H9 (cell line): ENCODE measurements at regions not wholly inside any gene's neighbourhood (a gene's known extent, or its start where the extent isn't known, plus 50 kb on each side); places are given as distances from the start of the nearest gene placed in this dataset.

Experiments
- DNase-seq: peaks from one replicate; pipeline ENCODE4 v3.0.0-alpha.2; 2017
- H2AFZ ChIP-seq: one replicate; pipeline ENCODE4 v1.6.1; 2013; ENCODE audit warnings: mild to moderate bottlenecking, low read length, control low read depth, moderate library complexity
- H2AK5ac ChIP-seq: 2 replicates; pipeline ENCODE4 v1.6.1; 2013; ENCODE audit warnings: low read length, control low read depth, mixed read lengths; ENCODE audit not compliant: insufficient read length
- H2BK120ac ChIP-seq: one replicate; pipeline ENCODE4 v1.6.1; 2013; ENCODE audit warnings: low read depth, mild to moderate bottlenecking, low read length, control low read depth, inconsistent platforms; ENCODE audit not compliant: poor library complexity, severe bottlenecking
- H2BK12ac ChIP-seq: 2 replicates; pipeline ENCODE4 v1.6.1; 2013; ENCODE audit warnings: low read length, control low read depth, mixed read lengths, low read depth; ENCODE audit not compliant: insufficient read length
- H2BK15ac ChIP-seq: 2 replicates; pipeline ENCODE4 v1.6.1; 2013; ENCODE audit warnings: low read depth, low read length, control low read depth
- H2BK20ac ChIP-seq: one replicate; pipeline ENCODE4 v1.6.1; 2013; ENCODE audit warnings: low read depth, mild to moderate bottlenecking, low read length, control low read depth, inconsistent platforms; ENCODE audit not compliant: poor library complexity, severe bottlenecking
- H2BK5ac ChIP-seq: 2 replicates; pipeline ENCODE4 v1.6.1; 2013; ENCODE audit warnings: low read length, control low read depth, mixed read lengths; ENCODE audit not compliant: insufficient read length
- H3K14ac ChIP-seq: 2 replicates; pipeline ENCODE4 v1.6.1; 2013; ENCODE audit warnings: low read length, control low read depth; ENCODE audit not compliant: insufficient read depth
- H3K18ac ChIP-seq: 2 replicates; pipeline ENCODE4 v1.6.1; 2013; ENCODE audit warnings: low read depth, mild to moderate bottlenecking, mixed read lengths, low read length, control low read depth; ENCODE audit not compliant: insufficient read length
- H3K23ac ChIP-seq: 2 replicates; pipeline ENCODE4 v1.6.1; 2013; ENCODE audit warnings: low read length, control low read depth, mixed read lengths, low read depth; ENCODE audit not compliant: insufficient read length
- H3K23me2 ChIP-seq: 2 replicates; pipeline ENCODE4 v1.6.1; 2013; ENCODE audit warnings: low read depth, mild to moderate bottlenecking, mixed read lengths, low read length, control low read depth; ENCODE audit not compliant: insufficient read length, poor library complexity, severe bottlenecking
- H3K27ac ChIP-seq: 2 replicates; pipeline ENCODE4 v1.5.1; 2013; ENCODE audit warnings: low read length, control low read depth, mixed read lengths, low read depth; ENCODE audit not compliant: insufficient read length
- H3K27me3 ChIP-seq: 2 replicates; pipeline ENCODE4 v1.6.1; 2013; ENCODE audit warnings: low read length, control low read depth, inconsistent platforms; ENCODE audit not compliant: insufficient read depth
- H3K4ac ChIP-seq: 2 replicates; pipeline ENCODE4 v1.6.1; 2013; ENCODE audit warnings: low read depth, mild to moderate bottlenecking, control low read depth, inconsistent platforms, low read length, moderate library complexity
- H3K4me1 ChIP-seq: 2 replicates; pipeline ENCODE4 v1.6.1; 2013; ENCODE audit warnings: low read length, control low read depth, inconsistent platforms; ENCODE audit not compliant: insufficient read depth
- H3K4me2 ChIP-seq: 2 replicates; pipeline ENCODE4 v1.6.1; 2013; ENCODE audit warnings: low read length, control low read depth, mixed read lengths; ENCODE audit not compliant: insufficient read length, insufficient read depth
- H3K56ac ChIP-seq: 2 replicates; pipeline ENCODE4 v1.6.1; 2013; ENCODE audit warnings: low read depth, mild to moderate bottlenecking, mixed read lengths, low read length, control low read depth; ENCODE audit not compliant: insufficient read length
- H3K79me1 ChIP-seq: 2 replicates; pipeline ENCODE4 v1.6.1; 2013; ENCODE audit warnings: low read depth, mild to moderate bottlenecking, moderate library complexity, low read length, control low read depth, inconsistent platforms; ENCODE audit not compliant: insufficient read depth, poor library complexity, severe bottlenecking
- H3K79me2 ChIP-seq: 2 replicates; pipeline ENCODE4 v1.6.1; 2013; ENCODE audit warnings: low read length, control low read depth, inconsistent platforms; ENCODE audit not compliant: insufficient read depth
- H3K9ac ChIP-seq: 2 replicates; pipeline ENCODE4 v1.6.1; 2013; ENCODE audit warnings: low read length, control low read depth, mixed read lengths; ENCODE audit not compliant: insufficient read length; ENCODE audit errors: extremely low read depth
- H3K9me3 ChIP-seq: one replicate; pipeline ENCODE4 v1.6.1; 2013; ENCODE audit warnings: low read depth, low read length, inconsistent platforms; ENCODE audit not compliant: control insufficient read depth
- H3T11ph ChIP-seq: one replicate; pipeline ENCODE4 v1.6.1; 2013; ENCODE audit warnings: mild to moderate bottlenecking, low read length, control low read depth, inconsistent platforms
- H4K20me1 ChIP-seq: one replicate; pipeline ENCODE4 v1.6.1; 2013; ENCODE audit not compliant: control insufficient read depth, insufficient read length, insufficient read depth
- H4K5ac ChIP-seq: 2 replicates; pipeline ENCODE4 v1.6.1; 2013; ENCODE audit warnings: low read depth, mild to moderate bottlenecking, mixed read lengths, low read length, control low read depth; ENCODE audit not compliant: insufficient read length
- H4K8ac ChIP-seq: replicated peaks from 2 replicates; pipeline ENCODE4 v1.6.1; 2013; ENCODE audit warnings: low read length, control low read depth, mixed read lengths, low read depth; ENCODE audit not compliant: insufficient read length
- H4K91ac ChIP-seq: 2 replicates; pipeline ENCODE4 v1.6.1; 2013; ENCODE audit warnings: low read depth, mild to moderate bottlenecking, moderate library complexity, mixed read lengths, low read length, control low read depth; ENCODE audit not compliant: insufficient read length
- H3K27ac Mint-ChIP-seq, 3 experiments: 2 replicates in 2 of 3; 3 replicates in 1 of 3; pipeline ENCODE4 v1.8.0; 2020 to 2021; ENCODE audit warnings: mixed read lengths in 3 of 3, mild to moderate bottlenecking in 1 of 3, moderate library complexity in 1 of 3
- H3K27me3 Mint-ChIP-seq: 2 replicates; pipeline ENCODE4 v1.8.0; 2021; ENCODE audit warnings: low read depth, mild to moderate bottlenecking, moderate library complexity, mixed read lengths
- H3K36me3 Mint-ChIP-seq, 3 experiments: 2 replicates in 2 of 3; 3 replicates in 1 of 3; pipeline ENCODE4 v1.8.0; 2020 to 2021; ENCODE audit warnings: low read depth in 3 of 3, mixed read lengths in 3 of 3; ENCODE audit not compliant: insufficient read depth in 1 of 3
- H3K4me1 Mint-ChIP-seq, 2 experiments: 2 replicates each; pipeline ENCODE4 v1.8.0; 2020; ENCODE audit warnings: mixed read lengths in 2 of 2
- H3K4me3 Mint-ChIP-seq, 2 experiments: 2 replicates in 1 of 2; 3 replicates in 1 of 2; pipeline ENCODE4 v1.8.0; 2020 to 2021; ENCODE audit warnings: mild to moderate bottlenecking in 2 of 2, mixed read lengths in 2 of 2, moderate library complexity in 1 of 2
- H3K9me3 Mint-ChIP-seq, 2 experiments: 2 replicates in 1 of 2; 3 replicates in 1 of 2; pipeline ENCODE4 v1.8.0; 2020; ENCODE audit warnings: mild to moderate bottlenecking in 2 of 2, mixed read lengths in 2 of 2, moderate library complexity in 1 of 2
- CTCF ChIP-seq: fragments of 200-600 bp; sonication (generic); conservative IDR thresholded peaks from 3 replicates; pipeline ENCODE4 v1.8.0; 2021; ENCODE audit warnings: antibody characterized with exemption, mild to moderate bottlenecking
- WGBS: extraction: QIAGEN DNeasy Blood & Tissue Kit; methylation state at CpG from one replicate; pipeline ENCODE4 v1.1.7; 2013; ENCODE audit warnings: missing lambda C conversion rate, low lambda C conversion rate, mixed read lengths; ENCODE audit not compliant: insufficient read length; ENCODE audit errors: extremely low coverage; 5-methylcytosine and 5-hydroxymethylcytosine counted together

DNA sequence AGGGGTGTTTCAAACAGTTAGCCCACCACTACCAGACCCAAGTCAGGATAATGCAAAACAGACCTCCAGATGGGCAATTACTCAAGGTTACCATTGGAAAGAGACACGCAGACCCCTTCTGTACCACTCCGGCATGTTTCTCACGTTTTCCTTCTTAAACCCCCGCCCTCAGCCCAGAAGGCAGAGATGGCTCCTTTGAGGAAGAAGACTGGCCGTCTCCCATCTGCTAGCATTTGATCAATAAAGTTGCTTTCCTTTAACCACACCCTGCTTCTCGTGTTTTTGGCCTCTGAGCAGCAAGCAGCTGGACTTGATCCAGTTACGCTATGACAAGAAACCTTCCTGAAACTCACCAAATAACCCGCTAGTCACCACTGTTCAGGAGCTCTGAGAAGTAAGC is 1012.4 kb upstream of the GYPC start:
- no peak overlapping the region for H3K27ac Mint-ChIP-seq

More for the DNA sequence above, 1012.4 kb upstream of the GYPC start:
- Histone ChIP-seq H2BK15ac (no peak overlapping the region), H4K5ac (no peak overlapping the region), H3K9ac (no peak overlapping the region), H3K18ac (no peak overlapping the region), H2BK20ac (no peak overlapping the region), H3K23ac (no peak overlapping the region), H3K79me1 (no peaks in the 10 kb centered on the region), H4K8ac (no peak overlapping the region), H3T11ph (no peak overlapping the region), H3K23me2 (no peaks in the 10 kb centered on the region), H2AK5ac (no peak overlapping the region), H3K27ac (no peak overlapping the region), H4K20me1 (no peaks in the 10 kb centered on the region), H2AFZ (no peak overlapping the region), H3K56ac (no peak overlapping the region), H3K79me2 (no peaks in the 10 kb centered on the region), H2BK120ac (no peak overlapping the region), H2BK12ac (no peak overlapping the region), H4K91ac (no peak overlapping the region), H3K9me3 (no peaks in the 10 kb centered on the region), H3K4ac (no peak overlapping the region), H2BK5ac (no peak overlapping the region), H3K27me3 (no peaks in the 10 kb centered on the region), H3K4me1 (no peaks in the 10 kb centered on the region), H3K14ac (no peak overlapping the region), H3K4me2 (no peak overlapping the region)
- Mint-ChIP-seq H3K9me3 (no peaks in the 10 kb centered on the region), H3K4me3 (no peak overlapping the region), H3K4me1 (no peaks in the 10 kb centered on the region), H3K36me3 (no peaks in the 10 kb centered on the region), H3K27me3 (no peaks in the 10 kb centered on the region)
- no CpG with 5 or more reads among the region's 8 CpGs for WGBS
- no peak for DNase-seq
- TF ChIP-seq CTCF = no peak
